Stimulated activated naive CD8-positive, alpha-beta T cell treated with anti-CD3 and anti-CD28 coated beads, Interleukin-15, Interleukin-2, amounts not matched to agents 100 U/mL and 50 U/mL, for 24 hours (primary cell): ENCODE measurements at regions not wholly inside any gene's neighbourhood (a gene's known extent, or its start where the extent isn't known, plus 50 kb on each side); places are given as distances from the start of the nearest gene placed in this dataset.
"Not testable (repeated sequence)": the region's sequence is repeated elsewhere in the genome, so short reads cannot be mapped to it uniquely, and the experiment has no call there.

ENCODE experiments used
- ATAC-seq: fragments of 150-1000 bp; cut with Tn5 transposase; one replicate; pipeline ENCODE4 v1.10.0; 2021
- DNase-seq: peaks from one replicate; pipeline ENCODE4 v3.0.0; 2021

GRCh38 chr1:222470252-222470805 lies 77.6 kb downstream of the HHIPL2 start:
- ATAC-seq, DNase-seq: not testable (repeated sequence)

GRCh38 chr1:222466150-222466865 lies 81.6 kb downstream of the HHIPL2 start:
- DNase-seq: no peak
- ATAC-seq: no peak

GRCh38 chr1:222465211-222466041 lies 82.5 kb downstream of the HHIPL2 start:
- peak; percentile 94 for ATAC-seq

GRCh38 chr1:222464841-222465210 lies 83.1 kb downstream of the HHIPL2 start:
- ATAC-seq: peak; percentile 17
- DNase-seq: peak; percentile 78

More at GRCh38 chr1:222465211-222466041, 82.5 kb downstream of the HHIPL2 start:
- peak; percentile 83 for DNase-seq

GRCh38 chr1:222463059-222463730 lies 84.7 kb downstream of the HHIPL2 start:
- ATAC-seq: no peak
- no peak for DNase-seq

GRCh38 chr1:222462601-222463000 lies 85.3 kb downstream of the HHIPL2 start:
- ATAC-seq: no peak

GRCh38 chr1:222461941-222462340 lies 86.0 kb downstream of the HHIPL2 start:
- DNase-seq (no peak), ATAC-seq (no peak)

More at GRCh38 chr1:222462601-222463000, 85.3 kb downstream of the HHIPL2 start:
- no peak for DNase-seq

- DNase-seq (no peak), ATAC-seq (no peak)
Measured at GRCh38 chr1:222459652-222460051, 88.3 kb downstream of the HHIPL2 start.

- ATAC-seq (no peak), DNase-seq (no peak)
Measured at GRCh38 chr1:222457513-222457912, 90.4 kb downstream of the HHIPL2 start.

- DNase-seq (no peak), ATAC-seq (no peak)
Measured at GRCh38 chr1:222457084-222457483, 90.8 kb downstream of the HHIPL2 start.

GRCh38 chr1:222455188-222455879 lies 92.6 kb downstream of the HHIPL2 start:
- DNase-seq: peak; percentile 85
- ATAC-seq: peak; percentile 94

- ATAC-seq: no peak
- no peak for DNase-seq
Measured at GRCh38 chr1:222454782-222455181, 93.1 kb downstream of the HHIPL2 start.

- no peak for ATAC-seq
- no peak for DNase-seq
Measured at GRCh38 chr1:222454186-222454585, 93.7 kb downstream of the HHIPL2 start.

- no peak for ATAC-seq
- no peak for DNase-seq
Measured at GRCh38 chr1:222452031-222452430, 95.9 kb downstream of the HHIPL2 start.

- ATAC-seq (no peak), DNase-seq (no peak)
Measured at GRCh38 chr1:222443566-222443965, 104.3 kb downstream of the HHIPL2 start.

- no peak for ATAC-seq
Measured at GRCh38 chr1:222441066-222441465, 106.8 kb downstream of the HHIPL2 start.

GRCh38 chr1:222424826-222425225 lies 123.1 kb downstream of the HHIPL2 start:
- no peak for ATAC-seq
- DNase-seq: no peak

More at GRCh38 chr1:222441066-222441465, 106.8 kb downstream of the HHIPL2 start:
- no peak for DNase-seq

GRCh38 chr1:222421380-222421779 lies 126.5 kb downstream of the HHIPL2 start:
- DNase-seq (no peak), ATAC-seq (no peak)

- DNase-seq: no peak
- no peak for ATAC-seq
Measured at GRCh38 chr1:222420633-222421032, 127.3 kb downstream of the HHIPL2 start.

- no peak for ATAC-seq
Measured at GRCh38 chr1:222418654-222419053, 129.2 kb downstream of the HHIPL2 start.

GRCh38 chr1:222417264-222417663 lies 130.6 kb downstream of the HHIPL2 start:
- no peak for ATAC-seq
- no peak for DNase-seq

More at GRCh38 chr1:222418654-222419053, 129.2 kb downstream of the HHIPL2 start:
- no peak for DNase-seq
